HG03135 (cell line): ENCODE measurements at regions not wholly inside any gene's neighbourhood (a gene's known extent, or its start where the extent isn't known, plus 50 kb on each side); places are given as distances from the start of the nearest gene placed in this dataset.

Experiments used
- ATAC-seq: cut with Tn5 transposase; IDR thresholded peaks from one replicate; pipeline ENCODE4 v1.9.1; 2021; ENCODE audit warnings: mild to moderate bottlenecking, moderate library complexity; ENCODE audit not compliant: unreplicated experiment

- no peak for ATAC-seq
These were observed 54.8 kb downstream of the NOG start for GRCh38 chr17:56648321-56648720.

GRCh38 chr17:56648806-56649205, 55.3 kb downstream of the NOG start:
- no peak for ATAC-seq

- no peak for ATAC-seq
These were observed 59.1 kb downstream of the NOG start for GRCh38 chr17:56652628-56653027.

- peak; percentile 99 for ATAC-seq
These were observed 60.4 kb downstream of the NOG start for GRCh38 chr17:56653877-56654276.

- no peak for ATAC-seq
These were observed 63.3 kb downstream of the NOG start for GRCh38 chr17:56656701-56657327.

GRCh38 chr17:56658648-56659047, 65.1 kb downstream of the NOG start:
- ATAC-seq: no peak

GRCh38 chr17:56659622-56660021, 66.1 kb downstream of the NOG start:
- ATAC-seq: no peak

- ATAC-seq: no peak
These were observed 68.4 kb downstream of the NOG start for GRCh38 chr17:56661906-56662305.

GRCh38 chr17:56665864-56666263, 72.4 kb downstream of the NOG start:
- ATAC-seq: no peak

- ATAC-seq: no peak
These were observed 74.5 kb downstream of the NOG start for GRCh38 chr17:56667925-56668458.

- no peak for ATAC-seq
These were observed 78.7 kb downstream of the NOG start for GRCh38 chr17:56672195-56672594.

GRCh38 chr17:56674401-56674925, 81.0 kb downstream of the NOG start:
- ATAC-seq: no peak

- no peak for ATAC-seq
These were observed 82.6 kb downstream of the NOG start for GRCh38 chr17:56675876-56676660.

- no peak for ATAC-seq
These were observed 83.3 kb downstream of the NOG start for GRCh38 chr17:56676810-56677209.

GRCh38 chr17:56678249-56679114, 85.0 kb downstream of the NOG start:
- no peak for ATAC-seq

GRCh38 chr17:56679115-56679776, 85.7 kb downstream of the NOG start:
- no peak for ATAC-seq

- ATAC-seq: no peak
These were observed 86.4 kb downstream of the NOG start for GRCh38 chr17:56679777-56680422.

GRCh38 chr17:56680676-56681075, 87.2 kb downstream of the NOG start:
- ATAC-seq: no peak

- no peak for ATAC-seq
These were observed 88.2 kb downstream of the NOG start for GRCh38 chr17:56681561-56682266.
